Stimulated activated CD4-positive, alpha-beta T cell treated with anti-CD3 and anti-CD28 coated beads, Interleukin-12 subunit alpha, Interleukin-12 subunit beta, amount 100 ng/mL, for 4 hours (primary cell): ENCODE measurements at regions not wholly inside any gene's neighbourhood (a gene's known extent, or its start where the extent isn't known, plus 50 kb on each side); places are given as distances from the start of the nearest gene placed in this dataset.
"Not testable (repeated sequence)": the region's sequence is repeated elsewhere in the genome, so short reads cannot be mapped to it uniquely, and the experiment has no call there.

Source experiments
- DNase-seq: peaks from one replicate; pipeline ENCODE4 v3.0.0-alpha.2; 2020

DNA sequence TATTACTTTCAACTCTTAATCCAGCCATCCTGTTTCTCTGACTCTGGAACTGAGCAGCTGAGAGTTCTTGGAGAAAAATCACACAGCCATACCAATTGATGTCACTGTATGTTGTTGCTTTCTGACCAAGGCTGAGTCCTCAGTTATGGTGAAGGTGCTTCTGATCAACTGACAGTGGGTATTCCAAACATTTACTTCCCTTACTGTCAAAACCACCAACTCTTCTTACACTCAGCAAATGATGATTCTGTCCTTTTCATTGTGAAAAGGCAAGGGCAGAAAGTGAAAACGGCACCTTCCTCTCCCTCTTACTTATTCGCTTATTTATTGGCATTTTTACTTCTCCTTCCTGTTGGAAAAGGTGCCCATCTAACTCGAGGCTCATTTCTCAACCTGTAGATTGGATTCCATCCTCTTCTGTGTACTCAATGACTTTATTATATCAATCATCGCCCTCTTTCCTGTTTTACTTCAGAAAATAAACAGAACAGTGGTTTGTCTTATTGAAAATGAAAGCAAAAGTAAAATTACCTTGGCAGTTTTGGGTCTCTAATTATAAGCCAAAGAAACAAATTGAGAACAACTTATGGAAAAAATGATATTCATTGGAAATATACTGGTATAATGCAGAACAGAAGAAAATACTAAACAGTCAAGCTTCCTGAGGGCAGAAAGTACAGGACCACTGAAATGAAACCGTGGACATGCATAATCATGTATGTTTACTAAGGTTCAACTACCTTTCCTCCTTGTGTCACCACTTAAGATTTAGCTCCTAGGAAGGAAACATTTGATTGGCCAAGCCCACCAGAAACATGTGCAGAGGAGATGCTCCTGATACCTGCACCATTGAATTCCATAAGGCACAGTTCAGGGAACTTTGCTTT lies 104.5 kb upstream of the CHD1 start:
- no peak for DNase-seq

GRCh38 chr5:99032234-99033013 lies 103.6 kb upstream of the CHD1 start:
- no peak for DNase-seq

DNA sequence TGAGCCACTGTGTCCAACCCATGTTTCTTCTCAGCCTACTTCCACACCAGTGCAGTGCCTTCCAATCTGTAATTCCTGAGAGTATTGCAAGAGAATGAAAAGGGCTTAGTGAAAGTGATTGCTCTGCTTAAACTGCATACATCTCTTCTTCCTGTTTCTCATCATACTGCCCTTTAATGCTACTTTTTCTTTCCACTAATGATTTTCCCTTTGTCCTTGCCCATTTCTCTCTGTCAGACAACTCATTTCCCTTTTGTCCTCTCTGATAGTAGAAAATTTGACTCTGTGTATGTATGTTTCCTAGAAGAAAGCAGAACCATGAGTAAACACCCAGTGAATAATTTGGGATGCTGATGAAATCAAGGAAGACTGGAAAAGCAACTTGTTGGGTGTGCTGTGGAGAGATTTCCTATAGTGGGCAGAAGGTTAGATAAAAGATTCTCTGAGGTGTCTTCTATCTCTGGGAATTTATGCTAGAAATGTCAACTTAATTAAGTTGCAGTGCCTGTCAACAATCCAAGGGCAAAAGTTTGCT lies 102.2 kb upstream of the CHD1 start:
- no peak for DNase-seq

- DNase-seq = no peak
Observed at GRCh38 chr5:99029172-99029571, 100.4 kb upstream of the CHD1 start.

DNA sequence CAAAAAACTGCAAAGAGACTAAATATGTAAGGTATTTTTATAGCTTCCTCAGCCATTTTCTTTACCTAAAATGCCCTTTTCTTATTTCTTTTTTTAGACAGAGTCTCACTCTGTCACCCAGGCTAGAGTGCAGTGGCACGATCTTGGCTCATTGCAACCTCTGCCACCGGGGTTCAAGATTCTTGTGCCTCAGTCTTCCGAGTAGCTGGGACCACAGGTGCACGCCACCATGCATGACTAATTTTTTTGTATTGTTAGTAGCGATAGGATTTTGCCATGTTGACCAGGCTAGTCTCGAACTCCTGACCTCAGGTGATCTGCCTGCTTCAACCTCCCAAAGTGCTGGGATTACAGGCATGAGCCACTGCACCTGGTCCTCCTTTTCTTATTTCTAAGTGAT lies 99.4 kb upstream of the CHD1 start:
- not testable (repeated sequence) for DNase-seq

DNA sequence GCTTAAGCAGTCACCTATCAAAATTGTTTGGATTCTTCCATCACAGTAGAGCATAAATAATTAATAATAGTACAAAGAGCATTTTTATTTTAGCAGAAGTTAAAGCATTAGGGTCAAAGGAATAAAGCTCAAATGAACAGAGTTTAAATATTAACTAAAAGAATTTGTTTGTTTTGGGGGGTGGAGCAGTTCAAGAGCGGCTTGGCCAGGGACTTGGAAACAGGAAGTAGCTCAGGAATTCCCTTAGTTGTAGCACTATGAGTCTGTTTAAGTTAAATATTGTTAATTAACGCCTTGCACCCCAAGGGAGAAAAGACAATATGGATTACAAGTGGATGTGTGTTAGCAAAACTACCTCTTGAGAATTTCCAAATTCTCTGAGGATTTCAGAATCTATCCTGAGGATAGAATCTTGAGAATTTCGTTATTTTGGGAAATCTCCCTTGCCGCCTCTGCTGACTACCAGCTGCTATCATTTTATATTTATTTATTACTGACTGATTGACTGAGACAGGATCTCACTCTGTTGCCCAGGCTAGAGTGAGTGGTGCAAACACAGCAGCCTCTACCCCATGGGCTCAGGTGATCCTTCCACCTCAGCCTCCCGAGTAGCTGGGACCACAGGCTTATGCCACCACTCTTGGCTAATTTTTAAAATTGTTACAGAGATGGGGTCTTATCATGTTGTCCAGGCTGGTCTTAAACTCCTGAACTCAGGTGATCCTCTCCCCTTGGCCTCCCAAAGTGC lies 96.7 kb upstream of the CHD1 start:
- DNase-seq = no peak

DNA sequence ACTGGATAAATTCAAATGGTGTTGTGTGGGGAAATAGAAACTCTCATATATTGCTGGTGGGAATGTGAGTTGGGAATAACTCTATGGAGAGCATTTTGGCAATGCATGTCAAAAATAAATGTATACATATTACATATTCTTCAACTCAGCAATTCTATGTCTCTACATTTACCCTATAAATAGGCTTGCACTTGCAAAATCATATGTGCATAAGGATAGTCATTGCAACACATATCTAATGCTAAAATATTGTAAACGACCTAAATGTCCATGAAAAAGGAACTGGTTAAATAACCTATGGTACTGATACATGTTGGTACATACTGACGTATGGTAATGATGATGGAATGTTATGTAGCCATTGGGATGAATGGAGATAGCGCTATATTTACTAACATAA lies 94.5 kb upstream of the CHD1 start:
- DNase-seq = no peak

GRCh38 chr5:99022250-99022649 lies 93.4 kb upstream of the CHD1 start:
- DNase-seq = no peak

DNA sequence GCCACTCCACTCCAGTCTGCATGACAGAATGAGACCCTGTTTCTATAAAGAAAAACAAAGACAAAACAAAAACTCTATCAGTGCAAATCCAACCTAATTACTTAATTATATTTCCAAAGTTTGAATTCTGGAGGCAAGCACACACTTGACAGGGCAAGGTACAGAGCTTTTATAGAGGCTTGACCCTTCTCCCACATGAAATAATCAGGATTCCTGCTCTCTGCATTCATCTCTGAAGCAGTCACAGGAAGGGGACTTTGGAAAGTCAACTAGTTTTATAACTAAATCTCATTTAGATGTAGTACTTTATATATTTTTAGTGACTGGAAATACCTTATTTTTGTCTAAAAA lies 91.9 kb upstream of the CHD1 start:
- DNase-seq = no peak

GRCh38 chr5:99019812-99020697 lies 91.2 kb upstream of the CHD1 start:
- no peak for DNase-seq

- no peak for DNase-seq
Observed at GRCh38 chr5:99019254-99019653, 90.4 kb upstream of the CHD1 start.

DNA sequence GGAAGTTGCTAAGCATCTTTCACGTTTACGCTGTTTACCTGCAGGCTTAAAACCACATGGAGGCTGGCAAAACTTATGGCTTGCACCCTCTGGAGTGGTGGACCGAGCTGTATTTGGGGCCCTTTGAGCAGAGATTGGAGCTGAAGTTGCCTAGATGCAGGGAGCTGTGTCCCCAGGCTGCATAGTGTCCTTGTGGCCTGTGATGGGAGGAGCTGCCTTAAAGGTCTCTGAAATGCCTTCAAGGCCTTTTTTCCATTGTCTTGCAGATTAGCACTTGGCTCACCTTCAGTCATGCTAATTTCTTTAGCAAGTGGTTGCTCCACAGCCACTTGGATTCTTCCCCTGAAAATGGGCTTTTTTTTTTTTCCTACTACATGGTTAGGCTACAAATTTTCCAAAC lies 81.5 kb upstream of the CHD1 start:
- DNase-seq = no peak

GRCh38 chr5:99008009-99008408 lies 79.2 kb upstream of the CHD1 start:
- DNase-seq = not testable (repeated sequence)

DNA sequence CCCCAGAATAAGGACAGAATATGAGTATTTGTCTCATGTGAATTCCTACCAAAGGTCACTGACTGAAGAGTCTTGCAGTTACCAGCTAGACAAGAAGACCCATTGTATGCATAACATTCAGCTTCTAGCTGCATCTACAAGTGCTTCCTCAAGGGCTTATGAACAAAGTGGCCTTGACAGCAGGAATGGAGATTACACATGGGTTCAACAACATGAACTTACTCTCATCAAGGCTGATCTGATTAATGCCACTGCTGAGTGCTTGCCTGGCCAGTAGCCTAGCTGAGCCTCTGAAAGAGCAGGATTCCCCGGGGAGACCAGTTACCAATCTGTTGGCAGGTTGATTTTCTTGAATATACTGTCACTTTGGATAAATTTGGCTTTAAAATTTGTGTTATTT lies 76.7 kb upstream of the CHD1 start:
- no peak for DNase-seq

DNA sequence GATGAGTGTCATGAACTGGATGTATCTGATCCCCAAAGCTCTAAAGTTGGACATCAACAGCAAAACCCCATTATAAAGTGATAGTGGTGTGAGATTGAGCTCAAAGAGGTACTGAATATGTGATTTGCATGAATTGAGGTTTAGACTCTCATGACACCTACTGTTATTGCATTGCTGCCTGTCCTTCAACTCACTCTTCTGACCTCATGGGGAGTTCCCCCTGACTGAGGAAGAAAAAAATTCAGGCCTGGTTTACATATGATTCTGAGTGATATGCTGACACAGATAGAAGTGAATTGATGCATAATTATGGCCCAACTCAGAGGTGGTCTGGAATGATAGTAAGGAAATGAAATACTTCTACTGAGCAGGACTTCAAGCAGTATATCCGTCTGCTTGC lies 76.2 kb upstream of the CHD1 start:
- DNase-seq = no peak

GRCh38 chr5:99000876-99001275 lies 72.1 kb upstream of the CHD1 start:
- DNase-seq = no peak

- DNase-seq = no peak
Observed at GRCh38 chr5:99000221-99000620, 71.4 kb upstream of the CHD1 start.

- no peak for DNase-seq
Observed at GRCh38 chr5:98999631-99000030, 70.8 kb upstream of the CHD1 start.

DNA sequence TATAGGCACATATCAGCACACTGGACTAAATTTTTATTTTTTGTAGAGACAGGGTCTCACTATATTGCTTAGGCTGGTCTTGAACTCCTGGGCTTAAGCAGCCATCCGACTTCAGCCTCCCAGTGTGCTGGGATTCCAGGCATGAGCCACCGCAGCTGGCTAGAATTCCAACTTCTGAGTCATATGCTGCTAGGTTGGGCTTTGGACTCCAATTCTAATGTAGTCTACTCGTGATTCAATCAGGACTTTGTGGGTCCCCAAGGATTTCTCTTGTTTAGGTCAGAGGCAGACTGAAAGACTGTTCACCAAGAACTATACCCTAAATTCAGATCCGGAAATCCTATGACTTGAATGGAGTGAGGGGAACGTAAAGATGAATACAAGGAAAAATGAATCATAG lies 68.2 kb upstream of the CHD1 start:
- no peak for DNase-seq

DNA sequence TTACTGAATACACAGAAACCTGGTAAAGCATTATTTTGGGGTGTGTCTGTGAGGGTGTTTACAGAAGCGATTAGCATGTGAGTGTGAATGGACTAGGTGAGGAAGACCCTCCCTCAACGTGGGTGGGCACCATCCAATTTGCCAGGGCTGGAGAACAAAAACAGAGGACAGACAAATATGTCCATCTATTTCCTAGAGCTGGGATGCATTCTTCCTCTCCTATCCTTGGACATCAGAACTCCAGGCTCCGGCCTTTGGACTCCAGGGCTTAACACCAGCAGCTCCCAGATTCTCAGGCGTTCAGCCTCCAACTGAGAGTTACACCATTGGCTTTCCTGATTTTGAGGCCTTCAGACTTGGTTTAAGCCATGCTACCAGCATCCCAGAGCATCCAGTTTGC lies 65.8 kb upstream of the CHD1 start:
- no peak for DNase-seq

DNA sequence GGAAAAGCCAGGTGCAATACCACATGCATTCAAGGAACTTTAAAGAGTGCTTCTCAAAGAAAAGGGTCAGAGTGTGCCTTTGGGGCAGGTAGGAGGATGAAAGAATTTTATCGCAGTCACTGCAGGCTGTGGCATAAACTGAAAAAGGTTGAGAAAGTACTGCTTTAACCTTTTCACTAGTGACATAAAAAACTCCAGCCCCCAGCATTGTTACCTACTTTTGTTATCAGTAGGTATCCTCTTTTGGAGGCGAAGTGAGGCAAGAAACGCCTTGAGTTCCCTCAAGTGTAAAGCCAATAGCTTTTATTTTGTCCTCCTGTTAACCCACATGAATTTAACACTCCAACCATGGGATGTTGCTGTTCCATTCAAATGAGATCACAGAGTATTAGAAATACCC lies 64.7 kb upstream of the CHD1 start:
- no peak for DNase-seq

GRCh38 chr5:98992552-98992951 lies 63.7 kb upstream of the CHD1 start:
- no peak for DNase-seq
